Epithelial cell of proximal tubule (primary cell): ENCODE measurements at regions not wholly inside any gene's neighbourhood (a gene's known extent, or its start where the extent isn't known, plus 50 kb on each side); places are given as distances from the start of the nearest gene placed in this dataset.

Source experiments
- DNase-seq: peaks from one replicate; pipeline ENCODE4 v3.0.0-alpha.2; 2011; ENCODE audit warnings: low read depth
- H3K4me3 ChIP-seq: 2 replicates; pipeline ENCODE4 v1.5.1; 2011; ENCODE audit warnings: low read depth, mild to moderate bottlenecking, low read length
- CTCF ChIP-seq: conservative IDR thresholded peaks from 2 replicates; pipeline ENCODE4 v1.5.1; 2012; ENCODE audit warnings: low read depth, mild to moderate bottlenecking, low read length

DNA sequence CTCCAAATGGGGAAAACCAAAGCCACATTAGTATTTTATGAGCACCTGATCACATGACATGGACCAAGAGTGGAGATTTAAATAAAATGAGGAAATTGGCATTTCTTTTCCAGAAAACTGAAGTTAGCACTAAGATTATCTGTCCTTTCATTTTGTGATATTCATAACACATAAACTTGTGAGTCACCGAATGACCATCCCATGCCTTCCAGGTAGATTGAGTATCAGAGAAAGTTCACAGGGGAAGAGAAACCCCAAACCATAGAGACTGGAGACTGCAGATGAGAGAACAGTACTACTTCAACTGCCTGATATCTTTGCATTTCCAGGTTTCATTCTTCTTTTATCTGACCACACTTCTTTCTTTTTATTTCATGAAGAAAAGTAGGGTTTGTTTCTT is 176.3 kb upstream of the LRP1B start:
- TF ChIP-seq CTCF = no peak
- H3K4me3 ChIP-seq = no peak overlapping the region
- DNase-seq = no peak

GRCh38 chr2:142306131-142306530 is 175.3 kb upstream of the LRP1B start:
- TF ChIP-seq CTCF = no peak
- no peak for DNase-seq

GRCh38 chr2:142300517-142300916 is 169.7 kb upstream of the LRP1B start:
- DNase-seq = no peak
- TF ChIP-seq CTCF = no peak
- no peak overlapping the region for H3K4me3 ChIP-seq

More at GRCh38 chr2:142306131-142306530, 175.3 kb upstream of the LRP1B start:
- H3K4me3 ChIP-seq = no peak overlapping the region

GRCh38 chr2:142299021-142299420 is 168.2 kb upstream of the LRP1B start:
- no peak for DNase-seq
- no peak for TF ChIP-seq CTCF
- H3K4me3 ChIP-seq = no peak overlapping the region

DNA sequence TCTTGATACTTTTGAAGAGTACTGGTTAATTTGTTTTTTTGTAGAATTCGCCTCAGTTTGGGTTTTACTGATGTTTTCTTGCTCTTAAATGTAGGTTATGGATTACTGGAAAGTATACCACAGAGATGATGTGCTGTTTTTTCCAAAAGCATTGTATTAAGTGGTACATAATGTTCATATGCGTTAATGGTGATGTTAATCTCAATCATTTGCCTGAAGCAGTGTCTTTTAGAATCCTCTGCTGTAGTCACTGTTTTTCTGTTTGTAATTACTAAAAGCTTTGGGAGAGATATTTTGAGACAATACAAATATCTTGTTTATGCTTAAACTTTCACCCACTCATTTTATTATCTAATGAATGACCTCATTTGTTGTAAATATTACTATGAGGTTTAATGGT is 163.4 kb upstream of the LRP1B start:
- no peak for DNase-seq
- H3K4me3 ChIP-seq = no peak overlapping the region
- no peak for TF ChIP-seq CTCF

GRCh38 chr2:142291969-142292368 is 161.2 kb upstream of the LRP1B start:
- no peak for DNase-seq
- H3K4me3 ChIP-seq = no peak overlapping the region
- no peak for TF ChIP-seq CTCF

- H3K4me3 ChIP-seq = no peak overlapping the region
- DNase-seq = no peak
- no peak for TF ChIP-seq CTCF
Observed at GRCh38 chr2:142290931-142291330, 160.1 kb upstream of the LRP1B start.
